Keratinocyte (primary cell): ENCODE measurements at regions not wholly inside any gene's neighbourhood (a gene's known extent, or its start where the extent isn't known, plus 50 kb on each side); places are given as distances from the start of the nearest gene placed in this dataset.

Source experiments
- EZH2 ChIP-seq: IDR thresholded peaks from one replicate; pipeline ENCODE4 v1.6.1; 2012; ENCODE audit warnings: inconsistent platforms, mild to moderate bottlenecking, low read length, moderate library complexity
- TF ChIP-seq, protein P1 (sequence below), 3 experiments: IDR thresholded peaks in 1 of 3; conservative IDR thresholded peaks in 1 of 3; optimal IDR thresholded peaks in 1 of 3; 2 replicates in 2 of 3; 3 replicates in 1 of 3; pipeline versions ENCODE3 to v1.5.1; 2011; ENCODE audit warnings: low read length in 3 of 3, mild to moderate bottlenecking in 3 of 3, moderate library complexity in 2 of 3, control low read depth in 1 of 3, inconsistent platforms in 1 of 3; ENCODE audit not compliant: insufficient read depth in 2 of 3; ENCODE audit errors: extremely low read depth in 1 of 3

DNA sequence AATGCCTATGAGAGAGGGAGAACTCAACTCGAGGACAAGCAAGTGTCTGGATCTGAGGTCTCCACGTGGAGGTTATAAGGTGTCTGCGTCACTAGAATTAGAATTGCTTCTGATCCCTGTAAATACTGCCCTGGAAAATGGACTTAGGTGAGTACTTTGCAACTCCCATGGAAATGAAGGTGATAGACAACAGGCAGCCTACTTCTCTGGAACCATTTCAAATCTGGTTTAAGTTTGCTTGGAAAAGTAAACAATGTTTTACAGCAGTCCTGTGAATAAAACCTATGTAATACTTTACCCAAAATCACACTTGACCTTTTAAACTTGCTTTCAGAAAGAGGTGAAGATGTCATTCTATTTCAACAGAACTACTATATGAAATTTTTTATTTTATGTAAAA is 70.1 kb upstream of the TENT5A start:
- TF ChIP-seq, protein P1, sequence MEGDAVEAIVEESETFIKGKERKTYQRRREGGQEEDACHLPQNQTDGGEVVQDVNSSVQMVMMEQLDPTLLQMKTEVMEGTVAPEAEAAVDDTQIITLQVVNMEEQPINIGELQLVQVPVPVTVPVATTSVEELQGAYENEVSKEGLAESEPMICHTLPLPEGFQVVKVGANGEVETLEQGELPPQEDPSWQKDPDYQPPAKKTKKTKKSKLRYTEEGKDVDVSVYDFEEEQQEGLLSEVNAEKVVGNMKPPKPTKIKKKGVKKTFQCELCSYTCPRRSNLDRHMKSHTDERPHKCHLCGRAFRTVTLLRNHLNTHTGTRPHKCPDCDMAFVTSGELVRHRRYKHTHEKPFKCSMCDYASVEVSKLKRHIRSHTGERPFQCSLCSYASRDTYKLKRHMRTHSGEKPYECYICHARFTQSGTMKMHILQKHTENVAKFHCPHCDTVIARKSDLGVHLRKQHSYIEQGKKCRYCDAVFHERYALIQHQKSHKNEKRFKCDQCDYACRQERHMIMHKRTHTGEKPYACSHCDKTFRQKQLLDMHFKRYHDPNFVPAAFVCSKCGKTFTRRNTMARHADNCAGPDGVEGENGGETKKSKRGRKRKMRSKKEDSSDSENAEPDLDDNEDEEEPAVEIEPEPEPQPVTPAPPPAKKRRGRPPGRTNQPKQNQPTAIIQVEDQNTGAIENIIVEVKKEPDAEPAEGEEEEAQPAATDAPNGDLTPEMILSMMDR (optimal IDR thresholded peaks at IDR 0.05 in 1 of 3, IDR thresholded peaks at IDR 0.05 in 1 of 3, conservative IDR thresholded peaks at IDR 0.05 in 1 of 3; ENCODE audit: extremely low read depth in 1 of 3, insufficient read depth in 2 of 3, low read length in 3 of 3), result no peak
- no peak for TF ChIP-seq EZH2
